PC-3 (cell line): ENCODE measurements at regions not wholly inside any gene's neighbourhood (a gene's known extent, or its start where the extent isn't known, plus 50 kb on each side); places are given as distances from the start of the nearest gene placed in this dataset.

Experiments used
- EZH2 ChIP-seq: fragments of 300-600 bp; sonication (generic); IDR thresholded peaks from one replicate; pipeline ENCODE4 v1.6.1; 2017; ENCODE audit warnings: antibody characterized with exemption, mild to moderate bottlenecking, low read length; ENCODE audit not compliant: unreplicated experiment
- EZH2phosphoT487 ChIP-seq: fragments of 300-600 bp; sonication (generic); IDR thresholded peaks from 2 replicates; pipeline ENCODE4 v1.6.1; 2018; ENCODE audit warnings: mild to moderate bottlenecking, antibody characterized with exemption, low read length, borderline replicate concordance
- TF ChIP-seq, protein P1 (sequence below): fragments of 300-600 bp; sonication (generic); conservative IDR thresholded peaks from 2 replicates; pipeline ENCODE4 v1.5.1; 2017; ENCODE audit warnings: antibody characterized with exemption, low read depth, mild to moderate bottlenecking, low read length

DNA sequence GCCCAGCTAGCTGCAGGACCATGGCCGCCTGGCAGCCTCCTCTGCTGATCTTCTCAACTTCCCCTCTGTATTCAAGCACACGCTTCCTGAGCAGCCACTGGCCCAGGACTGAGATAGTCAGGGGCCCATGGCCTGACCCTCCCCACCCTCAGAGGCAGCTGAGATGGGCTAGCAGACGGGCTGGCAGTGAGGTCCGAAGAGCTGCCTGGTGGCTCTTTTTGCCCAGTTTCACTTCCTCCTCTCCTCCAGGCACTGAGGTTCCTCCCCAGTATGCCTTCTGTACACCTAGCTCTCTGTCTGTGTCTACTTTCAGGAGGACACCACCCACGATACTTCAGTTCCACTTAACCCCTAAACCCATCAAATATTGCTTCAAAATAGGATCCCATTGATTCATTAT, 395.6 kb downstream of the TNS3 start:
- TF ChIP-seq, protein P1, sequence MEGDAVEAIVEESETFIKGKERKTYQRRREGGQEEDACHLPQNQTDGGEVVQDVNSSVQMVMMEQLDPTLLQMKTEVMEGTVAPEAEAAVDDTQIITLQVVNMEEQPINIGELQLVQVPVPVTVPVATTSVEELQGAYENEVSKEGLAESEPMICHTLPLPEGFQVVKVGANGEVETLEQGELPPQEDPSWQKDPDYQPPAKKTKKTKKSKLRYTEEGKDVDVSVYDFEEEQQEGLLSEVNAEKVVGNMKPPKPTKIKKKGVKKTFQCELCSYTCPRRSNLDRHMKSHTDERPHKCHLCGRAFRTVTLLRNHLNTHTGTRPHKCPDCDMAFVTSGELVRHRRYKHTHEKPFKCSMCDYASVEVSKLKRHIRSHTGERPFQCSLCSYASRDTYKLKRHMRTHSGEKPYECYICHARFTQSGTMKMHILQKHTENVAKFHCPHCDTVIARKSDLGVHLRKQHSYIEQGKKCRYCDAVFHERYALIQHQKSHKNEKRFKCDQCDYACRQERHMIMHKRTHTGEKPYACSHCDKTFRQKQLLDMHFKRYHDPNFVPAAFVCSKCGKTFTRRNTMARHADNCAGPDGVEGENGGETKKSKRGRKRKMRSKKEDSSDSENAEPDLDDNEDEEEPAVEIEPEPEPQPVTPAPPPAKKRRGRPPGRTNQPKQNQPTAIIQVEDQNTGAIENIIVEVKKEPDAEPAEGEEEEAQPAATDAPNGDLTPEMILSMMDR: no peak
- TF ChIP-seq EZH2phosphoT487 (no peak), EZH2 (no peak)
